ENCODE measurements at regions not wholly inside any gene's neighbourhood (a gene's known extent, or its start where the extent isn't known, plus 50 kb on each side); places are given as distances from the start of the nearest gene placed in this dataset.

DNA sequence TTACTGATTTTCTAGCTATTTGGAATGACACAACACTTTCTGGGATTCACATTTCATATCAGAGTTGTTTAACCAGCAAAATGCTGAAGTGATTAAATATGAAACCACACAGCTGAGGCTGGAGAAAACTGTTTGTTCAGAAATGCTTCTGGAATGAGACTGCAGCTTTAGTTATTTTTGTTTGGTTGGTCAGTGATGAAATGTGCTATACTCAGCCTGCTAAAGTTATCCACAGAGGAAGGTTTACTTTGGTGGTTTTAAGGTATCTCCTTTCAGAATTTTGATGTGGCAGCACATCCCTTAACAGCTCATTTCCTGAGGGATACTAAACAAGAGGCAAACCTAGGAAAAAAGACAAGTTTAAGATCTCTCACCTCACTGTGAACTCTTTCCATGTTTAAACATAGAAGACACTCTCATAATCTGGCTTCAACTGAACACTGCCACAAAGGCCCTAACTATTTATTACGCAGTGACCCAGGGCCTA is 106.6 kb upstream of the PDE5A start:
- no peaks in the 10 kb centered on the region for H3K9me3 Mint-ChIP-seq
- POLR2A ChIA-PET (ENCODE audit: partially characterized antibody) = no interaction called here
- intact Hi-C loops (cut with micrococcal nuclease) = no loop called here
- peaks cover 0 to 1% of the 10 kb centered on the region in 2 donors for H3K27me3 Mint-ChIP-seq
- H3K4me3 Mint-ChIP-seq = no peak overlapping the region
- H3K36me3 ChIP-seq (ENCODE audit: insufficient read depth, low read length) = no peaks in the 10 kb centered on the region
- no peaks in the 10 kb centered on the region for H3K27me3 ChIP-seq (ENCODE audit: insufficient read depth, low read length)
- no peaks in the 10 kb centered on the region for H3K9me3 ChIP-seq (ENCODE audit: control insufficient read depth in 1 of 2, low read length in 2 of 2)
- no peaks in the 10 kb centered on the region for H3K4me1 ChIP-seq (ENCODE audit: insufficient read depth, low read length)
- no peak overlapping the region for H3K4me3 ChIP-seq (ENCODE audit: low read length in 2 of 2)
- H3K36me3 Mint-ChIP-seq = no peaks in the 10 kb centered on the region
- DNase-seq = no peak
- no peak overlapping the region for H3K27ac ChIP-seq (ENCODE audit: low read depth, low read length)
- no peaks in the 10 kb centered on the region for H3K4me1 Mint-ChIP-seq
- no peak overlapping the region for H3K27ac Mint-ChIP-seq
- CTCF ChIA-PET (ENCODE audit: partially characterized antibody) = interaction anchor here (0.6 kb wide), 1 partner anchor 155 kb away, joined by 3 read pairs; no protein-coding TSS in a partner anchor

DNA sequence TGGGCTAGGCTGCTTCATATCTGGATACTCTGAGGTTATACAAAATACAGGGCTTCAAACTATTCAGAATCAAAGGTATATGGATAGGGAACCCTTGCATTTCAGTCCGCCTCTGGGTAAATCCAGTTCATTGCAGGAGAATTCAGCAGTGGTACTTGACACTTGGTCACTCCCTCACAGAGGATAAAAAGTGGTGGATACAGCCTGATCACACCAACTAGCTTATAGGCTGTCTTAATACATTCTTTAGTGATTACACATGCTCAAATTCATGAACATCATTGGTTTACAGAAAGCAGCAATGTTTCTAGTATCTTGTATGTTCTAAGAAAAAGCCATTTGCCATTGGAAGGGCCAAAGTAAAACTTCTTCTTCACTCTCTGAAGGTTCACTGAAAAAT is 104.8 kb upstream of the PDE5A start:
- H3K4me1 ChIP-seq (ENCODE audit: insufficient read depth, low read length) = no peaks in the 10 kb centered on the region
- Mint-ChIP-seq H3K27me3 (peaks cover 0 to 1% of the 10 kb centered on the region in 2 donors), H3K9me3 (peaks cover 0 to 3% (median 0%) of the 10 kb centered on the region in 8 donors), H3K36me3 (no peaks in the 10 kb centered on the region), H3K27ac (no peak overlapping the region), H3K4me3 (no peak overlapping the region), H3K4me1 (no peaks in the 10 kb centered on the region)
- ChIA-PET POLR2A (ENCODE audit: partially characterized antibody) (no interaction called here), CTCF (ENCODE audit: partially characterized antibody) (no interaction called here)
- H3K4me3 ChIP-seq (ENCODE audit: low read length in 2 of 2) = no peak overlapping the region
- H3K9me3 ChIP-seq (ENCODE audit: control insufficient read depth in 1 of 2, low read length in 2 of 2) = no peaks in the 10 kb centered on the region
- intact Hi-C loops (cut with micrococcal nuclease) = no loop called here
- no peak overlapping the region for H3K27ac ChIP-seq (ENCODE audit: low read depth, low read length)
- H3K36me3 ChIP-seq (ENCODE audit: insufficient read depth, low read length) = no peaks in the 10 kb centered on the region
- H3K27me3 ChIP-seq (ENCODE audit: insufficient read depth, low read length) = no peaks in the 10 kb centered on the region
- no peak for DNase-seq

DNA sequence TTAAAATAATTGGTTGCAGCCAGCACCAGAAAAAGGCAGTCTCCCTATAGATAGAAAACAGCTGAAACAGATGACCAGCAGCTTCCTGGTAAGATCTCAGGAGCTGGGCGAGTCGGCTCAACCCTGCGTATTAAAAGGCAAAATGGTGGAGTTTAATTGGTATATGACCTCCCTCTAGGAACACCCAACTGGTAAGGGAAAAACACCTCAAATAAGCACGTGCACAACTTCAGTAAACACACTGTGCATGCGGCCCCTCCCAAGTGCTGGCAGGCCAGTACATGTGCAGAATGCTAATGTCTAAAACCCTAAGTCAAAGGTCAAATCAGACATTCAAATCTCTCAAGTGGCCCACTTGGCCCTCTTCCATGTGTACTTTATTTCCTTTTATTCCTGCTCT is 103.2 kb upstream of the PDE5A start:
- no peaks in the 10 kb centered on the region for H3K9me3 ChIP-seq (ENCODE audit: control insufficient read depth in 1 of 2, low read length in 2 of 2)
- no peak overlapping the region for H3K4me3 ChIP-seq (ENCODE audit: low read length in 2 of 2)
- Mint-ChIP-seq H3K36me3 (no peaks in the 10 kb centered on the region), H3K9me3 (peaks cover 0 to 3% (median 0%) of the 10 kb centered on the region in 8 donors), H3K4me3 (no peak overlapping the region), H3K27ac (no peak overlapping the region), H3K4me1 (no peaks in the 10 kb centered on the region), H3K27me3 (no peaks in the 10 kb centered on the region)
- H3K36me3 ChIP-seq (ENCODE audit: insufficient read depth, low read length) = no peaks in the 10 kb centered on the region
- CTCF ChIA-PET (ENCODE audit: partially characterized antibody) = no interaction called here
- no peak overlapping the region for H3K27ac ChIP-seq (ENCODE audit: low read depth, low read length)
- no peaks in the 10 kb centered on the region for H3K4me1 ChIP-seq (ENCODE audit: insufficient read depth, low read length)
- no peak for DNase-seq
- intact Hi-C loops (cut with micrococcal nuclease) = no loop called here
- no peaks in the 10 kb centered on the region for H3K27me3 ChIP-seq (ENCODE audit: insufficient read depth, low read length)
- POLR2A ChIA-PET (ENCODE audit: partially characterized antibody) = no interaction called here

DNA sequence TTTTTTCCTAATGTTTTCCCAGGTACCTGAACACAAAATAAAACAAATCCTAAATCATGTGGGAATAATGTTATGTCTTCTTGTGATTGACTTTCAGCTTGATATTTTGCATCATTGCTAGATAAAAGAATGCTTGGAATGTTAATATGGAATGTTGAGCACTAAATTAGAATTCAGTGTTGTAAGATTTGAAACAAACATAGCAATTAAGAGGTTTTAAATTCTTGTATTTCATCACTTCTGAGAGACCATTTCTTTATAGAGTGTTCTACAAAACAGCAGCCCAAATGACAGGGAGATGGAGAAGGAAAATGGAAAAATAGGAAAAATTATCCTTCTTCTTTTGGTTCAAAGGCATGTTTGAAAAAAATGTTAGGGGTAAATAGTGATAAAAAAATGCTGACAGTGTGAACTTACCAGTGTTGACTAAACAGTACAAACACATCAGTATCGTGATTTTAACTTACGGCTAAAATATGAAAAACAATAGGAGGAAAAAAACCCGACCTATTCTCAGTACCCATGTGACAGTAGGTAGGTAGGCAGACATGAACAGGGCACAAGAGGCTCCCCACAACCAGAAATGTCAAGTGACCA is 102.6 kb upstream of the PDE5A start:
- no peaks in the 10 kb centered on the region for H3K4me1 ChIP-seq (ENCODE audit: insufficient read depth, low read length)
- H3K27ac ChIP-seq (ENCODE audit: low read depth, low read length) = no peak overlapping the region
- CTCF ChIA-PET (ENCODE audit: partially characterized antibody) = no interaction called here
- DNase-seq = no peak
- Mint-ChIP-seq H3K4me1 (no peaks in the 10 kb centered on the region), H3K9me3 (peaks cover 0 to 3% (median 0%) of the 10 kb centered on the region in 8 donors), H3K27me3 (no peaks in the 10 kb centered on the region), H3K27ac (no peak overlapping the region), H3K36me3 (no peaks in the 10 kb centered on the region), H3K4me3 (no peak overlapping the region)
- H3K36me3 ChIP-seq (ENCODE audit: insufficient read depth, low read length) = no peaks in the 10 kb centered on the region
- H3K4me3 ChIP-seq (ENCODE audit: low read length in 2 of 2) = no peak overlapping the region
- intact Hi-C loops (cut with micrococcal nuclease) = no loop called here
- POLR2A ChIA-PET (ENCODE audit: partially characterized antibody) = no interaction called here
- no peaks in the 10 kb centered on the region for H3K27me3 ChIP-seq (ENCODE audit: insufficient read depth, low read length)
- no peaks in the 10 kb centered on the region for H3K9me3 ChIP-seq (ENCODE audit: control insufficient read depth in 1 of 2, low read length in 2 of 2)

DNA sequence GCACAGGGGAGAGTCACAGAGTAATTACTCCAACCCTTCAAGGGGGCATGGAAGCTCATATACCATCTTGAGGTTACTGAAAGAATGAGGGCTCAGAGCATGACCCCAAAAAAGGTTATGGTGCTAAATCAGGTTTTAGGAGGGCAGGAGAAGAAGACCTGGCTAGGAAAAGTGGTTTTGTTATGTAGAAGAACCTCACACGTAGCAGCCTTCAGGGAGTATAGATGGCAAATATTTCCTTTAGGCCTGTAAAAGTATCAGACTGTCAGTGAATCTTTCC is 102.0 kb upstream of the PDE5A start:
- POLR2A ChIA-PET (ENCODE audit: partially characterized antibody) = no interaction called here
- H3K4me3 Mint-ChIP-seq = no peak overlapping the region

DNA sequence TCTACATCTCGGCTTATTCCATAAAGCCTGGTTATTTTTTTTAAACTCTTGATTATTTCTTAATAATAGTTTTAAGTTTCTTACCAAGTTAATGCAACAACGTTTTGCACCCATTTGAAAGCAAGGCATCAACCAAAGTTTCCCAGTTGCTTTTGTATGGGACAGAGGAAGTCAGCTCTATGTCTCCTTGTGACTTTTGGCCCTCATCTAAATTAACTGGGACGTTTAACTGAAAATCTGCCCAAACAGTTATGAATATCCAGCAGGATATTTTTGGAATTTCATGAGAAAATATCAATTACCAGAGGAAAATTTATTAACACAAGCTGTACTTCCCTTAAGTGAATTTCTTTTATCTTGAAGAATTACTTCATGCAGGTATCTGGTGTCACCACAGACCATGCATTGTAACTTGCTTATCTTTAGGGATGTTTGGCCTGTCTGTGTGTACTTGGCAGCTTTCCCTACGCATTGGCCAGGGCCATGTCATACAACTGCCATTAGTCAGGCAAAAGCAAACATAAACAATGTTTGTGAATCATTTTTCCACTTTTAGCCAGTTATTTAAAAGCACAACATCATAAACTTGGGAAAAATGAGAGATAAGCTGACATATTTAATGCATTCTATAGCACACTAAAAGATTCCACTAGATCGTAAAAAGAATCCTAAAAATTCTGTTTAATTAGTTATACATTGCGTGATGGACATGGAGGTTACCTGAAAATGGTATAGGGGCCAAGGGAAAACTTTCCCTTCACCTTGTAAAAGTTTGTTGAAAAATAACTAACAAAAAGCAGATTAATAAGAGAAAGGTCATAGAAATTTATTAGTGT is 101.4 kb upstream of the PDE5A start:
- Histone ChIP-seq H3K4me3 (ENCODE audit: low read length in 2 of 2) (no peak overlapping the region), H3K4me1 (ENCODE audit: insufficient read depth, low read length) (no peaks in the 10 kb centered on the region), H3K27me3 (ENCODE audit: insufficient read depth, low read length) (no peaks in the 10 kb centered on the region), H3K36me3 (ENCODE audit: insufficient read depth, low read length) (no peaks in the 10 kb centered on the region), H3K9me3 (ENCODE audit: control insufficient read depth in 1 of 2, low read length in 2 of 2) (no peaks in the 10 kb centered on the region), H3K27ac (ENCODE audit: low read depth, low read length) (no peak overlapping the region)
- intact Hi-C loops (cut with micrococcal nuclease) = no loop called here
- DNase-seq = no peak
- ChIA-PET POLR2A (ENCODE audit: partially characterized antibody) (no interaction called here), CTCF (ENCODE audit: partially characterized antibody) (no interaction called here)
- no peaks in the 10 kb centered on the region for H3K27me3 Mint-ChIP-seq
- H3K4me1 Mint-ChIP-seq = no peaks in the 10 kb centered on the region
- no peaks in the 10 kb centered on the region for H3K36me3 Mint-ChIP-seq
- no peak overlapping the region for H3K27ac Mint-ChIP-seq
- peaks cover 0 to 3% (median 0%) of the 10 kb centered on the region in 8 donors for H3K9me3 Mint-ChIP-seq
- H3K4me3 Mint-ChIP-seq = no peak overlapping the region

More for the DNA sequence above, 102.0 kb upstream of the PDE5A start:
- peaks cover 0 to 3% (median 0%) of the 10 kb centered on the region in 8 donors for H3K9me3 Mint-ChIP-seq
- H3K36me3 Mint-ChIP-seq = no peaks in the 10 kb centered on the region
- Histone ChIP-seq H3K9me3 (ENCODE audit: control insufficient read depth in 1 of 2, low read length in 2 of 2) (no peaks in the 10 kb centered on the region), H3K27ac (ENCODE audit: low read depth, low read length) (no peak overlapping the region), H3K4me3 (ENCODE audit: low read length in 2 of 2) (no peak overlapping the region), H3K27me3 (ENCODE audit: insufficient read depth, low read length) (no peaks in the 10 kb centered on the region), H3K4me1 (ENCODE audit: insufficient read depth, low read length) (no peaks in the 10 kb centered on the region), H3K36me3 (ENCODE audit: insufficient read depth, low read length) (no peaks in the 10 kb centered on the region)
- H3K4me1 Mint-ChIP-seq = no peaks in the 10 kb centered on the region
- no peak overlapping the region for H3K27ac Mint-ChIP-seq
- CTCF ChIA-PET (ENCODE audit: partially characterized antibody) = no interaction called here
- H3K27me3 Mint-ChIP-seq = no peaks in the 10 kb centered on the region
- DNase-seq = no peak
- intact Hi-C loops (cut with micrococcal nuclease) = no loop called here

DNA sequence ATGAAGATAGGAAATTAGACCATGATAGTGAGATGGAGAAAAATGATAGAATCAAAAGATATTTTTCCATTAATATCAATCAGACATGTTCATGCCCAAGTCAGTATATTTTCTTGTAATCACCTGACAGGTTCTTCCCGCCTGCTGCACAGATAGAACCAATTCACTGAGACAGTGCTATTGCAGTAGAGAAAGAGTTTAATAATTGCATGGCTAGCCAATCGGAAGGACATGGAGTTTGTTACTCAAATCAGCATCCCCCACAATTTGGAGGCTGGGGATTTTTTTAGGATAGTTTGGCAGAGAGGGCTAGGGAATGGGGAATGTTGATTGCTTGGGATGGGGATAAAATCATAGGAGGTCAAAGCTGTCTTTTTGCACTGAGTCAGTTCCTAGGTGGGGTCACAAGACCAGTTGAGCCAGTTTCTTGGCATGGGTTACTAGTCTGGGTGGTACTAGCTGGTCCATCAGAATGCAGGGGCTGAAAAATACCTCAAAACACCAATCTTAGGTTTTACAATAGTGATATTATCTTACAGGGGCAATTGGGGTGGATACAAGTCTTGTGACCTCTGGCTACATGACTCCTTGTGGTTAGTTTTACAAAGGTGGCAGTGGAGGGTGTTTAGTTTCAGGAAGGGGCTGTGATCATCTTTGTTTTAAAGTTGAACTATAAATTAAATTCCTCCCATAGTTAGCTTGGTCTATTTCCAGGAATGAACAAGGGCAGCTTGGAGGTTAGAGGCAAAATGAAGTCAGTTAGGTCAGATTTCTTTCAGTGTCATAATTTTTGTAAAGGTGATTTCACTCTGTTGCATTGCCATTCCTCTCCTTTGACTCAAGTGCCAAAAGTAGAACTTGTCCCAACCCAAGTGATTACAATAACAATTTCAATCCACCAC is 100.3 kb upstream of the PDE5A start:
- CTCF ChIA-PET (ENCODE audit: partially characterized antibody) = no interaction called here
- Mint-ChIP-seq H3K9me3 (peaks cover 0 to 3% (median 0%) of the 10 kb centered on the region in 8 donors), H3K27me3 (no peaks in the 10 kb centered on the region), H3K4me1 (no peaks in the 10 kb centered on the region), H3K27ac (no peak overlapping the region), H3K36me3 (no peaks in the 10 kb centered on the region), H3K4me3 (no peak overlapping the region)
- no peaks in the 10 kb centered on the region for H3K36me3 ChIP-seq (ENCODE audit: insufficient read depth, low read length)
- POLR2A ChIA-PET (ENCODE audit: partially characterized antibody) = no interaction called here
- DNase-seq = no peak
- no peaks in the 10 kb centered on the region for H3K9me3 ChIP-seq (ENCODE audit: control insufficient read depth in 1 of 2, low read length in 2 of 2)
- H3K4me1 ChIP-seq (ENCODE audit: insufficient read depth, low read length) = no peaks in the 10 kb centered on the region
- intact Hi-C loops (cut with micrococcal nuclease) = no loop called here
- H3K4me3 ChIP-seq (ENCODE audit: low read length in 2 of 2) = no peak overlapping the region
- no peak overlapping the region for H3K27ac ChIP-seq (ENCODE audit: low read depth, low read length)
- H3K27me3 ChIP-seq (ENCODE audit: insufficient read depth, low read length) = no peaks in the 10 kb centered on the region
